Smooth muscle cell (in vitro differentiated cells): ENCODE measurements at regions not wholly inside any gene's neighbourhood (a gene's known extent, or its start where the extent isn't known, plus 50 kb on each side); places are given as distances from the start of the nearest gene placed in this dataset.

Experiments used
- DNase-seq: peaks from one replicate; lab custom pipeline; 2025; ENCODE audit not compliant: unreplicated experiment; lab: John Stamatoyannopoulos, UW
- H2AFZ ChIP-seq: fragments of 200-600 bp; sonication (generic); 2 replicates; pipeline ENCODE4 v1.6.0; 2016; ENCODE audit warnings: antibody characterized with exemption, low read depth, mild to moderate bottlenecking
- H3F3A ChIP-seq: fragments of 200-600 bp; sonication (generic); 2 replicates; pipeline ENCODE4 v1.6.0; 2017; ENCODE audit warnings: antibody characterized with exemption, low read depth
- H3K27ac ChIP-seq: fragments of 200-600 bp; sonication (generic); 2 replicates; pipeline ENCODE4 v1.5.1; 2016; ENCODE audit warnings: low read depth, mild to moderate bottlenecking
- H3K27me3 ChIP-seq: fragments of 200-600 bp; sonication (generic); 2 replicates; pipeline ENCODE4 v1.6.1; 2016; ENCODE audit warnings: low read depth, mild to moderate bottlenecking
- H3K36me3 ChIP-seq: fragments of 200-600 bp; sonication (generic); 2 replicates; pipeline ENCODE4 v1.5.1; 2016; ENCODE audit warnings: low read depth
- H3K4me1 ChIP-seq: fragments of 200-600 bp; sonication (generic); 2 replicates; pipeline ENCODE4 v1.5.1; 2016; ENCODE audit warnings: low read depth
- H3K4me2 ChIP-seq: fragments of 200-600 bp; sonication (generic); 2 replicates; pipeline ENCODE4 v1.6.0; 2016; ENCODE audit warnings: mild to moderate bottlenecking
- H3K4me3 ChIP-seq: fragments of 200-600 bp; sonication (generic); 2 replicates; pipeline ENCODE4 v1.5.1; 2016; ENCODE audit warnings: mild to moderate bottlenecking
- H3K79me2 ChIP-seq: fragments of 200-600 bp; sonication (generic); 2 replicates; pipeline ENCODE4 v1.6.0; 2016; ENCODE audit warnings: low read depth, mild to moderate bottlenecking
- H3K9ac ChIP-seq: fragments of 200-600 bp; sonication (generic); 2 replicates; pipeline ENCODE4 v1.6.0; 2016; ENCODE audit warnings: low read depth
- H3K9me3 ChIP-seq: fragments of 200-600 bp; sonication (generic); replicated peaks from 2 replicates; pipeline ENCODE4 v1.5.1; 2016; ENCODE audit warnings: low read depth
- H4K20me1 ChIP-seq: fragments of 200-600 bp; sonication (generic); 2 replicates; pipeline ENCODE4 v1.6.0; 2016; ENCODE audit warnings: low read depth
- WGBS: methylation state at CpG from one replicate; pipeline ENCODE4 v1.1.7; 2016; ENCODE audit warnings: low lambda C conversion rate; 5-methylcytosine and 5-hydroxymethylcytosine counted together
- TF ChIP-seq, protein P1 (sequence below): fragments of 200-600 bp; sonication (generic); IDR thresholded peaks from 2 replicates; pipeline ENCODE4 v1.5.1; 2017; ENCODE audit warnings: borderline replicate concordance, mild to moderate bottlenecking, antibody characterized with exemption; ENCODE audit not compliant: insufficient read depth, poor library complexity, severe bottlenecking

DNA sequence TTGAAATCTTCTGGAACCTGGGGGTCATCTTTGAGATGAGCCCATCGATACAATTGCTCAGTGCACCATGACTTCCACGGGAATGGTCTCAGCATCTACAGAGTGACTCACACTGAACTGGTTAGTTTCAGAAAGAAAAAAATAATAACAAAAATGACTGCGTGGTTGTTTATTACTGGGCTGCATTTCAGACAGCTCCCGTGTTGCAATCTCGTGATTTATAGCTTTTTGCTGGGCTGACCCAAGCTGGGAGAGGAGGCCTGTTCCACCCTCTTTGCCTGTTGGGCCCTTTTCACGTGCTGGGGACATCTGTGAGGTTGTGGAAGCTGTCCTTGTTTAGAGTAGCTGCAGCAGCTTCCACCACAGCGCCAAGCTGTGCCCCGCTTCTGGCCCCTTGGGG is 225.5 kb downstream of the BMP7 start:
- no peak for DNase-seq
- Histone ChIP-seq H3K9ac (no peak overlapping the region), H3F3A (no peaks in the 10 kb centered on the region), H3K36me3 (no peaks in the 10 kb centered on the region), H3K27ac (peak overlapping the region; percentile 70), H3K4me1 (no peaks in the 10 kb centered on the region), H3K4me2 (peak overlapping the region; percentile 41), H2AFZ (no peak overlapping the region), H4K20me1 (no peaks in the 10 kb centered on the region), H3K27me3 (no peaks in the 10 kb centered on the region), H3K79me2 (no peaks in the 10 kb centered on the region), H3K9me3 (no peaks in the 10 kb centered on the region), H3K4me3 (no peak overlapping the region)
- WGBS, result 38% methylated on average over 8 of the region's 8 CpGs
- TF ChIP-seq, protein P1, sequence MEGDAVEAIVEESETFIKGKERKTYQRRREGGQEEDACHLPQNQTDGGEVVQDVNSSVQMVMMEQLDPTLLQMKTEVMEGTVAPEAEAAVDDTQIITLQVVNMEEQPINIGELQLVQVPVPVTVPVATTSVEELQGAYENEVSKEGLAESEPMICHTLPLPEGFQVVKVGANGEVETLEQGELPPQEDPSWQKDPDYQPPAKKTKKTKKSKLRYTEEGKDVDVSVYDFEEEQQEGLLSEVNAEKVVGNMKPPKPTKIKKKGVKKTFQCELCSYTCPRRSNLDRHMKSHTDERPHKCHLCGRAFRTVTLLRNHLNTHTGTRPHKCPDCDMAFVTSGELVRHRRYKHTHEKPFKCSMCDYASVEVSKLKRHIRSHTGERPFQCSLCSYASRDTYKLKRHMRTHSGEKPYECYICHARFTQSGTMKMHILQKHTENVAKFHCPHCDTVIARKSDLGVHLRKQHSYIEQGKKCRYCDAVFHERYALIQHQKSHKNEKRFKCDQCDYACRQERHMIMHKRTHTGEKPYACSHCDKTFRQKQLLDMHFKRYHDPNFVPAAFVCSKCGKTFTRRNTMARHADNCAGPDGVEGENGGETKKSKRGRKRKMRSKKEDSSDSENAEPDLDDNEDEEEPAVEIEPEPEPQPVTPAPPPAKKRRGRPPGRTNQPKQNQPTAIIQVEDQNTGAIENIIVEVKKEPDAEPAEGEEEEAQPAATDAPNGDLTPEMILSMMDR, result no peak

- H3K4me2 ChIP-seq, result no peak overlapping the region
Measured at GRCh38 chr20:57043091-57043490, 223.3 kb downstream of the BMP7 start.

DNA sequence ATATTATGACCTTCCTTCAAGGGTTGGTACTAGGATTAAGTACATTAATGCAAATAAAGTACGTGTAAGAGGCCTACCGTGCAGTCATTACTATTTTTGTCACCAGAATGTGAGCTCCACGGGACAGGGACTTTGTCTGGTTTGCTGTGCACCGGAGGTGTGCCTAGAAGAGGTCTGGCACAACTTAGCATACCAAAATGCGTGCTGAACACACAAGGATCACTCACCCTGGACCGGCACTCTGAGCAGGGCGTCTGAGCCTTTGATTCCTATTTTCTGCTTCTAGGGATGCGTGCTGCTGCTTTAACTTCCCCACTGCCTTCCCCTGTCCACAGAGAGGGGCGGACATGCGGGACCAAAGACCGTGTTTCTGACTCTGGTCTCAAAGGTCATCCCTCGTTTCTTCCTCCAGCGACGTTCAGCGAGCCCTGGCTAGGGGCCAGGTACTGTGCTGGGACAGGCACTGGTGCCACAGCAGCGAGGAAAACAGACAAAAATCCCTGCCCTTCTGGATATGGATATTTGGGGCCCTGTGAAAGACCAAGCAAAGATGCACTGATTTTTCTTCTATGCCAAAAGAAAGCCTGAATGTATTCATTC is 222.7 kb downstream of the BMP7 start:
- Histone ChIP-seq H3K4me2 (no peak overlapping the region), H3K27ac (no peak overlapping the region), H3K9ac (no peak overlapping the region), H3K9me3 (no peaks in the 10 kb centered on the region), H3K27me3 (no peaks in the 10 kb centered on the region), H3K4me3 (no peak overlapping the region), H3K36me3 (no peaks in the 10 kb centered on the region), H3F3A (no peaks in the 10 kb centered on the region), H3K4me1 (no peaks in the 10 kb centered on the region), H4K20me1 (no peaks in the 10 kb centered on the region), H2AFZ (no peak overlapping the region), H3K79me2 (no peaks in the 10 kb centered on the region)
- no peak for DNase-seq
- TF ChIP-seq, protein P1, result no peak
- WGBS, result 89% methylated on average over 16 of the region's 16 CpGs

More at GRCh38 chr20:57043091-57043490, 223.3 kb downstream of the BMP7 start:
- H4K20me1 ChIP-seq, result no peaks in the 10 kb centered on the region
- H3K4me1 ChIP-seq, result no peaks in the 10 kb centered on the region
- no peak overlapping the region for H3K9ac ChIP-seq
- 65% methylated on average over 5 of the region's 5 CpGs for WGBS
- DNase-seq, result no peak
- H3K9me3 ChIP-seq, result no peaks in the 10 kb centered on the region
- H2AFZ ChIP-seq, result no peak overlapping the region
- H3K36me3 ChIP-seq, result no peaks in the 10 kb centered on the region
- H3K27ac ChIP-seq, result no peak overlapping the region
- H3K79me2 ChIP-seq, result no peaks in the 10 kb centered on the region
- H3K4me3 ChIP-seq, result no peak overlapping the region
- H3K27me3 ChIP-seq, result no peaks in the 10 kb centered on the region
- TF ChIP-seq, protein P1, result no peak
- H3F3A ChIP-seq, result no peaks in the 10 kb centered on the region
